Endothelial cell of umbilical vein (primary cell): ENCODE measurements at regions not wholly inside any gene's neighbourhood (a gene's known extent, or its start where the extent isn't known, plus 50 kb on each side); places are given as distances from the start of the nearest gene placed in this dataset.

Source experiments
- BruUV-seq: library from RNA; stranded (reverse); fragments of 400-500 nt; replicated peaks from 2 replicates; lab custom pipeline; 2021; lab: Mats Ljungman, UMichigan
- CTCF ChIA-PET: fragments of 300-600, 350-600 bp; sonication (Branson Sonifier 250); formaldehyde crosslinking; loops from one replicate; lab custom pipeline; 2021; ENCODE audit warnings: antibody characterized with exemption, inconsistent platforms; lab: Charles Lee
- POLR2A ChIA-PET: fragments of 300-600, 350-600 bp; sonication (Branson Sonifier 250); formaldehyde crosslinking; loops from one replicate; lab custom pipeline; 2021; ENCODE audit warnings: antibody characterized with exemption, inconsistent platforms; lab: Charles Lee
- DNase-seq: peaks from one replicate; pipeline ENCODE4 v3.0.0-alpha.2; 2011; ENCODE audit warnings: low read depth, low spot score
- FAIRE-seq: peaks from 2 replicates; lab custom pipeline; 2011; peaks lifted over from hg19 to GRCh38; lab: Jason Lieb, UNC
- H2AFZ ChIP-seq: 2 replicates; pipeline ENCODE4 v1.6.0; 2012; ENCODE audit warnings: low read depth, low read length, control low read depth, inconsistent platforms
- H3K27ac ChIP-seq: 2 replicates; pipeline ENCODE4 v1.5.1; 2011; ENCODE audit warnings: low read depth, mild to moderate bottlenecking, control low read depth, low read length, moderate library complexity; ENCODE audit not compliant: insufficient read depth
- H3K27me3 ChIP-seq, 2 experiments: 2 replicates each; pipeline versions ENCODE4 v1.6.0 to v1.6.1; 2011; ENCODE audit warnings: low read length in 2 of 2, mixed read lengths in 1 of 2; ENCODE audit not compliant: control insufficient read depth in 2 of 2, insufficient read depth in 2 of 2
- H3K36me3 ChIP-seq, 2 experiments: 2 replicates in 1 of 2; 3 replicates in 1 of 2; pipeline ENCODE4 v1.5.1; 2011; ENCODE audit warnings: low read length in 2 of 2, mild to moderate bottlenecking in 1 of 2, moderate library complexity in 1 of 2; ENCODE audit not compliant: control insufficient read depth in 2 of 2, insufficient read depth in 2 of 2; ENCODE audit errors: extremely low read depth in 1 of 2
- H3K4me1 ChIP-seq: 3 replicates; pipeline ENCODE4 v1.5.1; 2011; ENCODE audit warnings: mild to moderate bottlenecking, low read length; ENCODE audit not compliant: control insufficient read depth, insufficient read depth; ENCODE audit errors: extremely low read depth
- H3K4me2 ChIP-seq: 2 replicates; pipeline ENCODE4 v1.6.1; 2011; ENCODE audit warnings: low read length, control low read depth, mixed read lengths; ENCODE audit not compliant: insufficient read depth
- H3K4me3 ChIP-seq, 3 experiments: fragments of 200-600 bp in 1 of 3; sonication (generic), shearing (Covaris generic) in 1 of 3; replicated peaks in 1 of 3; 2 replicates each; pipeline ENCODE4 v1.5.1; 2011 to 2016; ENCODE audit warnings: control low read depth in 3 of 3, low read length in 3 of 3, mild to moderate bottlenecking in 2 of 3, inconsistent platforms in 1 of 3, low read depth in 1 of 3, moderate library complexity in 1 of 3; ENCODE audit not compliant: insufficient read depth in 1 of 3
- H3K79me2 ChIP-seq: 2 replicates; pipeline ENCODE4 v1.6.0; 2012; ENCODE audit warnings: low read length, inconsistent platforms; ENCODE audit not compliant: control insufficient read depth, insufficient read depth
- H3K9ac ChIP-seq: replicated peaks from 2 replicates; pipeline ENCODE3; 2011; ENCODE audit warnings: low read length, control low read depth; ENCODE audit not compliant: insufficient read depth; ENCODE audit errors: extremely low read depth
- H3K9me1 ChIP-seq: replicated peaks from 3 replicates; pipeline ENCODE4 v1.6.0; 2011; ENCODE audit warnings: mild to moderate bottlenecking, low read length; ENCODE audit not compliant: control insufficient read depth, insufficient read depth; ENCODE audit errors: extremely low read depth
- H3K9me3 ChIP-seq: replicated peaks from 2 replicates; pipeline ENCODE4 v1.5.1; 2012; ENCODE audit warnings: low read length, inconsistent platforms; ENCODE audit not compliant: control insufficient read depth, insufficient read depth
- H4K20me1 ChIP-seq: replicated peaks from 2 replicates; pipeline ENCODE3; 2011; ENCODE audit warnings: mild to moderate bottlenecking, low read length; ENCODE audit not compliant: control insufficient read depth, insufficient read depth; ENCODE audit errors: extremely low read depth
- EZH2 ChIP-seq: IDR thresholded peaks from 2 replicates; pipeline ENCODE4 v1.6.1; 2012; ENCODE audit warnings: borderline replicate concordance, low read depth, mild to moderate bottlenecking, moderate library complexity, low read length, inconsistent platforms; ENCODE audit not compliant: severe bottlenecking
- FOS ChIP-seq: IDR thresholded peaks from 2 replicates; pipeline ENCODE4 v1.6.1; 2011; ENCODE audit warnings: mild to moderate bottlenecking, low read length, moderate library complexity, borderline replicate concordance; ENCODE audit not compliant: insufficient read depth
- GATA2 ChIP-seq: IDR thresholded peaks from 2 replicates; pipeline ENCODE4 v1.7.0; 2011; ENCODE audit warnings: low read depth, mild to moderate bottlenecking, moderate library complexity, mixed read lengths, low read length; ENCODE audit not compliant: insufficient read length, insufficient read depth
- JUN ChIP-seq: IDR thresholded peaks from 2 replicates; pipeline ENCODE4 v1.6.1; 2011; ENCODE audit warnings: borderline replicate concordance, low read depth; ENCODE audit not compliant: insufficient read length, insufficient read depth
- MYC ChIP-seq: IDR thresholded peaks from one replicate; pipeline ENCODE4 v1.6.1; 2011; ENCODE audit warnings: mild to moderate bottlenecking, low read depth, low read length
- POLR2A ChIP-seq: IDR thresholded peaks from 2 replicates; pipeline ENCODE4 v1.6.1; 2012; ENCODE audit warnings: low read depth, mild to moderate bottlenecking, control low read depth, low read length
- POLR2AphosphoS5 ChIP-seq: IDR thresholded peaks from 2 replicates; pipeline ENCODE4 v1.6.1; 2012; ENCODE audit warnings: low read depth, mild to moderate bottlenecking, control low read depth, low read length, moderate library complexity; ENCODE audit not compliant: insufficient read depth
- dilution Hi-C: fragments of 300-500 bp; cut with MboI; formaldehyde crosslinking; loops from one replicate; pipeline ENCODE4 v1.15.0; 2019; ENCODE audit warnings: low sequenced_read_pairs; ENCODE audit not compliant: extremely low pct_ligation_motif_present
- intact Hi-C: fragments of 100-400 bp; cut with micrococcal nuclease; formaldehyde crosslinking; loops from one replicate; pipeline ENCODE4 v1.10.0; 2022
- TF ChIP-seq, protein P1 (sequence below): IDR thresholded peaks from 2 replicates; pipeline ENCODE4 v1.6.1; 2011; ENCODE audit not compliant: insufficient read depth, insufficient read length
- TF ChIP-seq, protein P2 (sequence below), 2 donors: IDR thresholded peaks; 1 replicate in 1 of 2; 2 replicates in 1 of 2; pipeline ENCODE4 v1.5.1; 2011; ENCODE audit warnings: low read length in 2 of 2, mild to moderate bottlenecking in 2 of 2, moderate library complexity in 2 of 2, control low read depth in 1 of 2, inconsistent platforms in 1 of 2, low read depth in 1 of 2; ENCODE audit not compliant: insufficient read depth in 1 of 2; ENCODE audit errors: extremely low read depth in 1 of 2

DNA sequence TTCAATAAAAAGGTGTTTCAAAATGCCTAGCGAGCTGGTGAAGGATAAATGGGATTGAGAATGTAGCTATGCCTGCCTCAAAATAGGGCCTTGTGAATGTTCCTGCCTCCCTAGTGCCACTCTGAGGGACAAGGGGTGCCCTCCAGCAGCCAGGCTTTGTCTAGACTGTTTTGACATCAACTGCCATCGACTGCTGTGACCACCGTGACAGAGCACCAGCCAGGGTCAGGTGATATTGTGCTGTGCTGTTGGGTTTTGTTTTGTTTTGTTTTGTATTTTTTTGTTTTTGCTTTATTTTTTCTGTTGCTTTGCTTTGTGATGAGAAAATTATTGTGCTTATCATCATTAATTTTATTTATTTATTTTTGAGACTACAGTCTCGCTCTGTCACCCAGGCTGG, 144.8 kb downstream of the SMAD6 start:
- dilution Hi-C loops: no loop called here

More for the DNA sequence above, 144.8 kb downstream of the SMAD6 start:
- FAIRE-seq: no peak
- Histone ChIP-seq H3K9me1 (no peaks in the 10 kb centered on the region), H3K27ac (no peak overlapping the region), H3K4me1 (peaks cover 22% of the 10 kb centered on the region), H3K36me3 (no peaks in the 10 kb centered on the region), H2AFZ (no peak overlapping the region), H4K20me1 (no peaks in the 10 kb centered on the region), H3K9ac (no peak overlapping the region), H3K9me3 (no peaks in the 10 kb centered on the region), H3K4me2 (no peak overlapping the region), H3K4me3 (no peak overlapping the region), H3K79me2 (peaks cover 2% of the 10 kb centered on the region), H3K27me3 (no peaks in the 10 kb centered on the region)
- TF ChIP-seq, protein P1, sequence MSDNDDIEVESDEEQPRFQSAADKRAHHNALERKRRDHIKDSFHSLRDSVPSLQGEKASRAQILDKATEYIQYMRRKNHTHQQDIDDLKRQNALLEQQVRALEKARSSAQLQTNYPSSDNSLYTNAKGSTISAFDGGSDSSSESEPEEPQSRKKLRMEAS: no peak
- no peak for TF ChIP-seq MYC
- no peak for TF ChIP-seq POLR2A
- TF ChIP-seq FOS: no peak
- TF ChIP-seq GATA2: no peak
- no peak for TF ChIP-seq POLR2AphosphoS5
- TF ChIP-seq JUN: no peak
- TF ChIP-seq EZH2: no peak
- TF ChIP-seq, protein P2, sequence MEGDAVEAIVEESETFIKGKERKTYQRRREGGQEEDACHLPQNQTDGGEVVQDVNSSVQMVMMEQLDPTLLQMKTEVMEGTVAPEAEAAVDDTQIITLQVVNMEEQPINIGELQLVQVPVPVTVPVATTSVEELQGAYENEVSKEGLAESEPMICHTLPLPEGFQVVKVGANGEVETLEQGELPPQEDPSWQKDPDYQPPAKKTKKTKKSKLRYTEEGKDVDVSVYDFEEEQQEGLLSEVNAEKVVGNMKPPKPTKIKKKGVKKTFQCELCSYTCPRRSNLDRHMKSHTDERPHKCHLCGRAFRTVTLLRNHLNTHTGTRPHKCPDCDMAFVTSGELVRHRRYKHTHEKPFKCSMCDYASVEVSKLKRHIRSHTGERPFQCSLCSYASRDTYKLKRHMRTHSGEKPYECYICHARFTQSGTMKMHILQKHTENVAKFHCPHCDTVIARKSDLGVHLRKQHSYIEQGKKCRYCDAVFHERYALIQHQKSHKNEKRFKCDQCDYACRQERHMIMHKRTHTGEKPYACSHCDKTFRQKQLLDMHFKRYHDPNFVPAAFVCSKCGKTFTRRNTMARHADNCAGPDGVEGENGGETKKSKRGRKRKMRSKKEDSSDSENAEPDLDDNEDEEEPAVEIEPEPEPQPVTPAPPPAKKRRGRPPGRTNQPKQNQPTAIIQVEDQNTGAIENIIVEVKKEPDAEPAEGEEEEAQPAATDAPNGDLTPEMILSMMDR (IDR thresholded peaks at IDR 0.05; ENCODE audit: extremely low read depth in 1 of 2, insufficient read depth in 1 of 2, low read depth in 1 of 2, low read length in 2 of 2): no peak
- CTCF ChIA-PET: interaction anchor here (0.7 to 9.7 kb wide), 6 partner anchors 44 to 243 kb away, joined by 3 to 223 read pairs (median 4); no protein-coding TSS in a partner anchor
- DNase-seq: no peak
- POLR2A ChIA-PET: no interaction called here
- no TSS peak for BruUV-seq
- intact Hi-C loops: no loop called here
